SHP77 treated with DMSO at 0.1 percent for 48 hours (cell line): ENCODE measurements at regions not wholly inside any gene's neighbourhood (a gene's known extent, or its start where the extent isn't known, plus 50 kb on each side); places are given as distances from the start of the nearest gene placed in this dataset.
"Not testable (repeated sequence)": the region's sequence is repeated elsewhere in the genome, so short reads cannot be mapped to it uniquely, and the experiment has no call there.

Source experiments
- DNase-seq: peaks from one replicate; lab custom pipeline; 2025; lab: John Stamatoyannopoulos, UW

DNA sequence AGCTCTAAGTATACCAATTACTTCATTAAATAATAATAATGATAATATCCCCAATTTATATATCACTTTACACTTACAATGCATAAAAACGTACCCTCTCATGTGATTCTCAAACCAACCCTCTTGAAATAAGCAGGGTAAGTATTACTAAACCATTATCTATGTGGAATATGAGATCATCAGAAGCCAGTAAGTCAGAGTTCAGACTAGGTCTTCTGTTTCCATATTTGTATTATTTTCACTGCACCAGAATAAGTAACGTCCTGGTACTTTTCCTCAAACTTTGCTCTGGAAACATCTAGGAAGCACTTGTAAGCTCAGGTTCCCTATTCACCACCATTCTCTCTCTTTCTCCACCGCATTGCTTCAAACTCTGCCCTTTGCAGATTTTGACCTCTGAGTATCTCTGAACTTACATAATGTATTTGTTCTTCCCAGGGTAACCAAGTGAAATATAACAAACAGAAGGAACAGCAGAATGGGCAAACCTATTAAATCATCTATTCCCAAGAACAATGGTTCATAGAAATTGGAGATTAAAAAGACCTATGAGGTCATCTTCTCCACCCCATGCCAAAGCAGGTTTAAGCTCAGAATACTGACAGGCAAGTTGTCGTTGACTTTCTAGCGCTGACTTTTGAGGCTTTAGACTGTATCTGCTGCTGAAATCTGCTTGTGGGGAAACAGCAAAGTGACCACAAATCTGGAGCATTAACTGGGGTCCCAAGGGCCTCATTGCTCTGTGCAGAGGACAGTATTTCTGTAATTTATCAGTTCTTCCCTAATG is 161.3 kb upstream of the FAR2 start:
- DNase-seq = no peak

- no peak for DNase-seq
Observed at GRCh38 chr12:28988325-28988704, 160.8 kb upstream of the FAR2 start.

DNA sequence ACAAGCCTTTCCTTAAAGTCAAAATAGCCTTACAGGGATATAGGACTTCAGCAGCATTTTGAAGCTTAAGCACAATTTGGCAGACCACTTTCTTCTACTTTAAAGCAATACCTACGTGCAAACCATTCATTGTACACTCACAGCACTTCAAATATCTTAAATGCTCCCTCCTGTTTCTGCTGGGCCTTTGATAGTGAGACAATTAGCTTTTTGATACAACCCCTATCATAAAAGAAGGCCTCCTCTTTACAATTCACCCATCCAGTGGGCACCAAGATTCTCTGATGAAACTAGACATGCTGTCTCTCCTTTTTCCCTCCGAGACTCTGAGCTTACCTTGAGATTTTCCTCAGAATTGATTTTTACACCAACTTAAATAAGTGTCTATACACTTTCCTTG is 157.5 kb upstream of the FAR2 start:
- no peak for DNase-seq

GRCh38 chr12:28993720-28994119 is 155.4 kb upstream of the FAR2 start:
- DNase-seq = no peak

DNA sequence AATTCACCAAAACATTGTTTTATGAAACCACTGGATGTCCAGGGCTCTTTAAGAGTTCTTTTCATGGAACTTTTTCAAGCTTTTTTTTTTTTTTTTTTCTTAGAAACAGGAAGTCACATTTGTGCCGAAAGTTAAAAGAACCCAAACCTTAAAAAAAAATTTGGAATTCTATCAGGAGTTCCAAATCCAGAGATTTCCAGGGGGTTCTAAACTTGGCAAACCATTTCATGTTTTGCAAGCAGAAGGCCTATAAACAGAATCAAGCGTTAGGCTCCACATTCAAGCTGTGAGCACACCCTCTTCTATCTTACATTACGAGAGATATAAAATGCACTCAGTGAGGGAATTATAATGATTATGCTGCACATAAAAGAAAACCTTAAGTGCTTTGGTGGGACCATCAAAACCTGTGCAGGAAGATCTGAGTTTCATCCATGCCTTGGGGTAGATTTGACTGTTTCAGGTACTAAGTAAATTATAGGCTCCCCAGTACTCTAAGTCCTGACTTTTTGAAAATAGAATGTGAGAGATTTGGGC is 154.8 kb upstream of the FAR2 start:
- no peak for DNase-seq

DNA sequence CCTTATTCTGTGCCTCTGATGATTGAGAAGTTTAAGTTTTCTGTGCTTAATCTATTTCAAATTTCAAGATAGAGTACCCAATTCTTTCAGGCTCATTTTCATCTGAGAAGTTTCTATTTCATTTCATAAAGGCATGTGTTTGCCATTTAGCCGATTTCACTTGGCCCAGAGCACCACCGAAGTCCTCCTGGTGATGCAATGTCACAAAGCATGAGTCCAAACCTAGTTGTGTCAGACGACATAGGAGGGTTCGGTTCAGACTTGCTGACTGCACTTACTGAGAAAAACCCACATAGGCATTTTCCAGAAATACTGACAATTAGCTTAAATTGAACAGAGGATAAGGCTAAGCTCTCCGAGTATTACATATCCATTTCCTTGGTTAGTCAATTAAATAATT is 152.4 kb upstream of the FAR2 start:
- DNase-seq = no peak

DNA sequence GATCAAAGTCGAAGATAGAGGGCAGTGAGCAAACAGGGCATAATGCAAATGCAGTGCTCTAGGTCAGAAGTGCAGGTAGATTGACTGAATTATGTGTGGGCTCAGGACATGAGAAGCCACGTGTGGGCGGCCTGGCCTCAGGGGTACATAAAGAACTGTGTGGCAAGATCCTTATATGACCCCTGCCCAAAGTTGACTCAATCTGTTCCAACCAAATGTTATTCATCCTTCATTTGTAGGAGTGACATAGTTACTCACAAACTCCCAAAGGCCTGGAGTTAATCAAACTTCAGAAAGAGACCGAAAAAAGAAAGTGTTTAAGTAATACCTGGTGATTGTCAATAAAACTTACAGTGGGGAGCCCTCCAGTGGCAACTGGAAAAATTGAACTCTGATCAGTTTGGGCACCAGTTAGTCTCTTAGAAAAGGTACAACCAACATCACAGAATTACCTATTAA is 150.4 kb upstream of the FAR2 start:
- no peak for DNase-seq

DNA sequence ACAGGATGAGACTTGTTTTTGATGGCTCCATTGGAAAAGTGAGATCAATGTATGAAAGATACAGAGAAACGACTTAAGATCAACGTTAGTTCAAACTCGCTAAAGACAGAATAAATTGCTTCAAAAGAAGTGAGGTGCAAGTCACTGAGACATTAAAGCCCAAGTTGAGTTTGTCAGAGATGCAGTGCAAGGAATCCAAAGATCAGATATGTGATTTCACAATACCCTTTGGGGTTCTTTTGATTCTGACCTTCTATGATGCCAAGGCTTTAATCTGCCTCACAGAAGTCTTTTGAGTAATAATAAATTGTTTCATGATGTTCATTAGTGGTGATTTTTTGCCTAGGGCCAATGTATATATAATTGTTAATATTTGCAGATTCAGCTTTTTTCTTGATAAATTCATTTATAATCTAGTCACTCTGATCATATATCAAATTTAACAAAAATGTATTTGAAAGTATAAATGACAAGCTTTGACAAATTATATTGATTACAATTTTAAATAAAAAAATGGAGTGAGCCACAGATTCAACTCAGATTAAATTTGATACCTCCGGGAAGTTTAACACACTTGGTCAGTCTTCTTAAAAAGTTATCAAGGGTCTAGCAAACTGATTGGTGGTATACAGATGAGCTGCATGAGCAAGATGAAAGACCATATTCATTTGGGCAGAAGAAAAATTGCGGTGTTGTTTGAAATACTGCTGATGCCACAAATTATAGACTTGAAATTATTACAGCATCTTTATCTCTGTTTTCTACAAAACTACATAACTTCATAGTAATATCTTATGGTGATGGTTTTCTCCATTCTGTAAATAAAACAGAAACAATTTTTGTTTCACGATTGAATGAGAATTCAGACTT is 144.8 kb upstream of the FAR2 start:
- DNase-seq = no peak

DNA sequence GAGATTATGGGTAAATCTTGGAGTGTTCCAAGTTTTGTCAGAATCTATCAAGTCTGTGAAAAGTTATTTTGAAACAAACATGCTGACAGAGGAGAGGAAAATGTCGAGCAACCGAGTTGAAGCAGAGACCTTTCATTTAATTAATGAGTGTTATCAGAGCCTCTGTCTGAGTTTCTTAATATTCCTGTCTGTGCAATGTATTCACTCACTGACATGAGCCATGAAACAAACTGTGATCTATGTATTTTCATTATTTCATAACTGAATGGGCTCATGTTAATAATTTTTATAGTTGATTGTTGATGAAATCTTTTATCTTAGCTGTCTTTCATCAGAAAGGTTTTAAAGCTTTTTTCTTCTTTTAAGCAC is 144.2 kb upstream of the FAR2 start:
- no peak for DNase-seq

DNA sequence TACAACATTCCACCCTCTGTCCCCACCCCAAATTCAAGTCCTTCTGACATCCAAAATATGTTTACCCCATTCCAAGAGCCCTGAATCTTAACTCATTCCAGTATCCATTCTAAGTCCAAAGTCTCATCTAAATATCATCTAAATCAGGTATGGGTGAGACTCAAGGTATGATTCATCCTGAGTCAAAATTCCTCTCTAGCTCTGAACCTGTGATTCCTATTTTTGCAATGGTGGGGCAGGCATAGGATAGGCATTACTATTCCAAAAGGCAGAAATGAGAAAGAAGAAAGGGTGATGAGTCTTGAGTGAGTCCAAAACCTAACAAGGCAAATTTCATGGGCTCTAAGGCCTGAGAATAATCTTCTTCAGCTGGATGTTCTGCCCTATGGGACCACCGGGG is 140.3 kb upstream of the FAR2 start:
- no peak for DNase-seq

DNA sequence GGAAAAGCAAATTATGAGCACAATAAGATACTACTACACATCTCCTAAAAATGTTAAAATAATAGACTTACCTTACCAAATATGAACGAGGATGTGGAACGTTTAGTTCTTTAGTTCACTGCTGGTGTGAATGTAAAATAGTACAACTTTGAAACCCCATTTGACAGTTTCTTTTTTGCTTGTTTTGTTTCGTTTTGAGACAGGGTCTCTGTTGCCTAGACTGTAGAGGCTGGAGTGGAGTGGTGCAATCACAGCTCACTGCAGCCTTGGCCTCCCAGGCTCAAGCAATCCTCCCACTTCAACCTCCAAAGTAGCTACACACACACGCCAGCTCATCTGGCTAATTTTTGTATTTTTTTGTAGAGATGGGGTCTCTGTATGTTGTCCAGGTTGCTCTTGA is 136.4 kb upstream of the FAR2 start:
- DNase-seq = no peak

DNA sequence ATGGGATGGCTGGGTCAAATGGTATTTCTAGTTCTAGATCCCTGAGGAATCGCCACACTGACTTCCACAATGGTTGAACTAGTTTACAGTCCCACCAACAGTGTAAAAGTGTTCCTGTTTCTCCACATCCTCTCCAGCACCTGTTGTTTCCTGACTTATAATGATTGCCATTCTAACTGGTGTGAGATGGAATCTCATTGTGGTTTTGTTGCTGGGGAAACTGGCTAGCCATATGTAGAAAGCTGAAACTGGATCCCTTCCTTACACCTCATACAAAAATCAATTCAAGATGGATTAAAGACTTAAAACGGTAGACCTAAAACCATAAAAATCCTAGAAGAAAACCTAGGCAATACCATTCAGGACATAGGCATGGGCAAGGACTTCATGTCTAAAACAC is 131.5 kb upstream of the FAR2 start:
- DNase-seq = not testable (repeated sequence)

DNA sequence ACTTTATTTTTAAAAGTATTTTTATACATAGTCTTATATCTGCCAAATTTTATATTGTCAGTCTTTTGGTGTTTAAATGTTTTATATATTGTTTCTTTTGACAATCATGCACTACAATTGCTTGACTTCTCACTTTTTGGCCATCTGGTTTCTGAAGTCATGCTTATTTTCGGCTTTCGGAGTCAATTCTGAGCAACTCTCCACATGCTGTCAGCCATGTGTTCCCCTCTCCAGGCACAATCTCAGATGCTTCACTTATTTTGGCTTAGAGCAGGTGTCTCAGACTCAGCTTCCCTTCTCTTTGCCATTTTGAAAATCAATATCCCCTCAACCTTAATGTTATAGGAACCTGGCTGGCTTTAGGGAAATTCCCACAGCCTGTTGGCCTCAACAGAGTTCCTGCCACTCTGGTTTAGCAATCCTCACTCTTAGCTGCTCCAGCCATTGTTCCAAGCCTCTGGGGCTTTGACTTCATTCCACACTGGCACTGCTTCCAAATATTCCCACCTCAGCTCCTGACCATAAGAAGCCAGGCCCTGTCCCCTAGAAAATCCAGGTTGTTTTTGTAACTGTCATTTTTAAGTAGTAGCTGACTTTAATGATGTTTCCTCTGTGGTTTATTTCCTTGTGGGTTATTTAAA is 125.5 kb upstream of the FAR2 start:
- DNase-seq = no peak

DNA sequence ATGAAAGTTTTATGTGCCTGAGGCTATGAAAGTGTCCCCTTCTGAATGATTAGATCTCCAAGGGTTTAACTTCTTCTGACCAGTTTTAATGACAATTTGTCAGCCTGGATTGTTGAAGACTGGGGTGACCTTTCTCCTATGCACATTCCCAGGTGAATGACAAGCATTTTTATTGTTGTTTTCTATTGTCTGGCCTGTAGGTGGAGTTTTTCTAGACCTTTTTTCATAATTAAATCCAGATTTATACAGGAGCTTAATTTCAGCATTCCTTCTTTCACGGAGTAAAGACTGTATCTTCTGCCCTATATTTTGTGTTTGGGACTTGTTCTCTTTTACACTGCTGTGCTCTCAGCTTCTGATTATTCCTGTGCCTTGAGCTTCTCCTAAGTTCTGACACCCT is 125.0 kb upstream of the FAR2 start:
- DNase-seq = no peak

DNA sequence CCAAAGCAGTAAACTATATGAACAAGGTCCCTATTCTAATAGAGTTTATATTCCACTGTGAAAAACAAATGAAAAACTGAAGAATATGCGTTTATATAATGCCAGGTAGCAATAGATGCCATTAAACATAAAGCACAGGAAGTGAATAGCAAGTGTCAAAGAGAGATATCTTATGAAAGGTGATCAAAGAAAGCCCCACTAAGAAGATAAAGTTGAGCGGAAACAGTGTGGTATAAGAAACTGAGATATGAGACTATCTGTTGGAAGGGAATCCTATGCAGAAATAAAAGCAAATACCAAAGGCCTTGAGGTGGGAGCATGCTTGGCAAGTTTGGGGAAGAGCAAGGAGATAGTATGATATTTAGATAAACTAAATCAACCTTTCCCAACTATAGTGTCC is 123.1 kb upstream of the FAR2 start:
- no peak for DNase-seq

- no peak for DNase-seq
Observed at GRCh38 chr12:29026419-29026818, 122.7 kb upstream of the FAR2 start.

- not testable (repeated sequence) for DNase-seq
Observed at GRCh38 chr12:29029484-29029883, 119.6 kb upstream of the FAR2 start.

- no peak for DNase-seq
Observed at GRCh38 chr12:29030006-29030405, 119.1 kb upstream of the FAR2 start.

DNA sequence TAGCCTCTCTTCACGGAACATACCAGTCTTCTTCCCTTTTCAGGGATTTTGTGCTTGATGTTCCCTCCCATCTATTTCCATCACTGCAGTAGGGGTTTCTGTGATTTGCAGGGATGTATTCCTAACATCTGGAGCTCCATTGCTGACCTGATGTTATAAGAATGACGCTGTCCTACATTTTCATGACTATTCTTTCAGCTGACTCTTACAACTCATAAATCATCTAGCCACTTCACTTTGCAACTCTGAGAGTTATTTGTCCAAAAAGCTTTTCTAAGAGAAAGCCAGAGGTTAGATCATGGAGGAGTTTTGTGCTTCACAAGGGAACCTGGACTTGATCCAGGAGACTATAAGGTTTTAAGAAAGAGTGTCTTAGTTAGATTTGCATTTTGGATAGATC is 116.6 kb upstream of the FAR2 start:
- DNase-seq = no peak

DNA sequence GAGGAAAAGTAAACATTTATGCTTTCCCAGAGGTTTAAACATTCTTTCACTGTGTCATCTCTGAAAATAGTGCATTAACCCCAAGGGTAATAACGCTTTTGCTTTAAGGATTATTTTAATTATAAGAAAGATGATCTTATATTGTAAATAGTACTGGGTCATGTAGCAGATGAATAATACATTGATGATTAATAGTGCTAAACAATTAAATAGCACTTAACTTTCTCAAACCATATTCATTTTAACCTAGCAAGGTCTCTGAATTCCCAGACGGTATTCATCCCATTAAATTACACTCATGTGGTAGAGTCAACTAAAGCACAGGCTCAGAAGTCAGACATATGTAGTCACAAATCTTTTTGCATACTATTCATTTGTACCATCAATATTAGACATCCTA is 115.6 kb upstream of the FAR2 start:
- DNase-seq = no peak

- DNase-seq = no peak
Observed at GRCh38 chr12:29035112-29035511, 114.0 kb upstream of the FAR2 start.

- no peak for DNase-seq
Observed at GRCh38 chr12:29039013-29039412, 110.1 kb upstream of the FAR2 start.

GRCh38 chr12:29041621-29042020 is 107.5 kb upstream of the FAR2 start:
- no peak for DNase-seq
